Liver (tissue), 8 donors: ENCODE measurements at regions not wholly inside any gene's neighbourhood (a gene's known extent, or its start where the extent isn't known, plus 50 kb on each side); places are given as distances from the start of the nearest gene placed in this dataset.

Experiments used
- DNase-seq: peaks from one replicate; pipeline ENCODE4 v3.0.0-alpha.2; 2017; ENCODE audit warnings: low spot score
- H3K27ac ChIP-seq, 2 donors: one replicate each; pipeline ENCODE4 v1.7.0; 2013; ENCODE audit warnings: inconsistent platforms in 2 of 2, low read length in 2 of 2, control low read depth in 1 of 2, low read depth in 1 of 2, mild to moderate bottlenecking in 1 of 2
- H3K27me3 ChIP-seq, 4 donors: one replicate each; pipeline versions ENCODE4 v1.6.1 to v1.7.0; 2013; ENCODE audit warnings: low read length in 3 of 4, inconsistent platforms in 1 of 4, mild to moderate bottlenecking in 1 of 4, moderate library complexity in 1 of 4; ENCODE audit not compliant: control insufficient read depth in 4 of 4, insufficient read depth in 4 of 4
- H3K36me3 ChIP-seq, 4 donors: one replicate each; pipeline versions ENCODE4 v1.6.1 to v1.7.0; 2013; ENCODE audit warnings: low read length in 3 of 4, mild to moderate bottlenecking in 3 of 4, low read depth in 1 of 4, moderate library complexity in 1 of 4; ENCODE audit not compliant: control insufficient read depth in 4 of 4, insufficient read depth in 3 of 4
- H3K4me1 ChIP-seq, 4 donors: one replicate each; pipeline versions ENCODE4 v1.6.1 to v1.7.0; 2013; ENCODE audit warnings: low read length in 3 of 4, mild to moderate bottlenecking in 3 of 4, moderate library complexity in 1 of 4; ENCODE audit not compliant: control insufficient read depth in 4 of 4, insufficient read depth in 4 of 4
- H3K4me3 ChIP-seq, 3 donors: one replicate each; pipeline versions ENCODE4 v1.6.1 to v1.7.0; 2013; ENCODE audit warnings: low read length in 3 of 3, control low read depth in 1 of 3, low read depth in 1 of 3, mild to moderate bottlenecking in 1 of 3
- H3K9ac ChIP-seq, 2 donors: one replicate each; pipeline ENCODE4 v1.7.0; 2013; ENCODE audit warnings: low read length in 2 of 2, mild to moderate bottlenecking in 2 of 2, moderate library complexity in 2 of 2, control low read depth in 1 of 2, low read depth in 1 of 2
- H3K9me3 ChIP-seq, 4 donors: one replicate each; pipeline versions ENCODE4 v1.6.1 to v1.7.0; 2013; ENCODE audit warnings: low read length in 3 of 4; ENCODE audit not compliant: control insufficient read depth in 4 of 4
- ATF3 ChIP-seq: IDR thresholded peaks from 2 replicates; pipeline ENCODE4 v1.6.1; 2016; ENCODE audit warnings: antibody characterized with exemption
- CTCF ChIP-seq: fragments of 150-350 bp; IDR thresholded peaks from 2 replicates; pipeline ENCODE4 v1.5.1; 2017; ENCODE audit warnings: improper control_type of control experiment, low read depth, low read length; ENCODE audit not compliant: missing input control
- EGR1 ChIP-seq, 2 donors: IDR thresholded peaks; 2 replicates each; pipeline ENCODE4 v1.6.1; 2016 to 2018; ENCODE audit warnings: antibody characterized with exemption in 2 of 2, low read depth in 2 of 2
- FOXA1 ChIP-seq: IDR thresholded peaks from 2 replicates; pipeline ENCODE4 v1.6.1; 2016; ENCODE audit warnings: antibody characterized with exemption
- FOXA2 ChIP-seq: IDR thresholded peaks from 2 replicates; pipeline ENCODE4 v1.6.1; 2016; ENCODE audit warnings: antibody characterized with exemption
- HNF4G ChIP-seq: IDR thresholded peaks from 2 replicates; pipeline ENCODE4 v1.6.1; 2016; ENCODE audit warnings: antibody characterized with exemption
- JUND ChIP-seq, 2 donors: IDR thresholded peaks; 2 replicates each; pipeline ENCODE4 v1.6.1; 2016; ENCODE audit warnings: antibody characterized with exemption in 2 of 2
- MAX ChIP-seq: IDR thresholded peaks from 2 replicates; pipeline ENCODE4 v1.6.1; 2016; ENCODE audit warnings: antibody characterized with exemption
- NR2F2 ChIP-seq: IDR thresholded peaks from 2 replicates; pipeline ENCODE4 v1.6.1; 2016; ENCODE audit warnings: antibody characterized with exemption
- RAD21 ChIP-seq, 2 donors: IDR thresholded peaks; 2 replicates each; pipeline ENCODE4 v1.6.1; 2016; ENCODE audit warnings: antibody characterized with exemption in 2 of 2, mild to moderate bottlenecking in 2 of 2
- REST ChIP-seq: IDR thresholded peaks from 2 replicates; pipeline ENCODE4 v1.6.1; 2016; ENCODE audit warnings: antibody characterized with exemption, mild to moderate bottlenecking
- RXRA ChIP-seq, 2 donors: IDR thresholded peaks; 2 replicates each; pipeline ENCODE4 v1.6.1; 2017 to 2018; ENCODE audit warnings: antibody characterized with exemption in 2 of 2, mild to moderate bottlenecking in 1 of 2
- SP1 ChIP-seq: IDR thresholded peaks from 2 replicates; pipeline ENCODE4 v1.6.1; 2018; ENCODE audit warnings: antibody characterized with exemption, mild to moderate bottlenecking
- TAF1 ChIP-seq: conservative IDR thresholded peaks from 2 replicates; pipeline ENCODE4 v1.6.1; 2016; ENCODE audit warnings: antibody characterized with exemption, mild to moderate bottlenecking
- YY1 ChIP-seq: IDR thresholded peaks from 2 replicates; pipeline ENCODE4 v1.6.1; 2016; ENCODE audit warnings: antibody characterized with exemption, mild to moderate bottlenecking
- ZBTB33 ChIP-seq: IDR thresholded peaks from 2 replicates; pipeline ENCODE4 v1.6.1; 2016; ENCODE audit warnings: antibody characterized with exemption
- WGBS: extraction: QIAGEN DNeasy Blood & Tissue Kit; methylation state at CpG from one replicate; pipeline ENCODE4 v1.1.7; 2013; 5-methylcytosine and 5-hydroxymethylcytosine counted together
- donor health status: healthy.
- donor health status: healthy.
- donor health status: healthy.
- donor health status: healthy.
- donor health status: healthy.

GRCh38 chr17:14779241-14779640 is 478.4 kb downstream of the HS3ST3B1 start:
- no peaks in the 10 kb centered on the region for H3K27me3 ChIP-seq
- WGBS, result 88% methylated on average over 5 of the region's 5 CpGs
- no peaks in the 10 kb centered on the region for H3K36me3 ChIP-seq
- H3K9me3 ChIP-seq, result no peaks in the 10 kb centered on the region
- no peak overlapping the region for H3K9ac ChIP-seq
- H3K4me1 ChIP-seq, result no peaks in the 10 kb centered on the region
- H3K27ac ChIP-seq, result no peak overlapping the region
- H3K4me3 ChIP-seq, result no peak overlapping the region
- TF ChIP-seq CTCF (no peak), RXRA (IDR thresholded peaks at IDR 0.05) (no peak), EGR1 (IDR thresholded peaks at IDR 0.05; ENCODE audit: low read depth in 2 of 2) (no peak), NR2F2 (no peak), YY1 (no peak), REST (no peak), HNF4G (no peak), RAD21 (IDR thresholded peaks at IDR 0.05) (no peak), TAF1 (no peak), ATF3 (no peak), JUND (IDR thresholded peaks at IDR 0.05) (no peak), SP1 (no peak), ZBTB33 (no peak), FOXA1 (no peak), MAX (no peak), FOXA2 (no peak)
- no peak for DNase-seq

- Histone ChIP-seq H3K27ac (no peak overlapping the region), H3K36me3 (no peaks in the 10 kb centered on the region), H3K9ac (no peak overlapping the region), H3K27me3 (no peaks in the 10 kb centered on the region), H3K4me1 (no peaks in the 10 kb centered on the region), H3K4me3 (no peak overlapping the region), H3K9me3 (no peaks in the 10 kb centered on the region)
- no peak for DNase-seq
- WGBS, result 67% methylated on average over 2 of the region's 2 CpGs
- TF ChIP-seq EGR1 (IDR thresholded peaks at IDR 0.05; ENCODE audit: low read depth in 2 of 2) (no peak), MAX (no peak), ATF3 (no peak), REST (no peak), HNF4G (no peak), RXRA (IDR thresholded peaks at IDR 0.05) (no peak), ZBTB33 (no peak), FOXA2 (no peak), RAD21 (IDR thresholded peaks at IDR 0.05) (no peak), TAF1 (no peak)
These were observed 476.4 kb downstream of the HS3ST3B1 start for GRCh38 chr17:14777291-14777690.
